ENCODE measurements at regions not wholly inside any gene's neighbourhood (a gene's known extent, or its start where the extent isn't known, plus 50 kb on each side); places are given as distances from the start of the nearest gene placed in this dataset.

DNA sequence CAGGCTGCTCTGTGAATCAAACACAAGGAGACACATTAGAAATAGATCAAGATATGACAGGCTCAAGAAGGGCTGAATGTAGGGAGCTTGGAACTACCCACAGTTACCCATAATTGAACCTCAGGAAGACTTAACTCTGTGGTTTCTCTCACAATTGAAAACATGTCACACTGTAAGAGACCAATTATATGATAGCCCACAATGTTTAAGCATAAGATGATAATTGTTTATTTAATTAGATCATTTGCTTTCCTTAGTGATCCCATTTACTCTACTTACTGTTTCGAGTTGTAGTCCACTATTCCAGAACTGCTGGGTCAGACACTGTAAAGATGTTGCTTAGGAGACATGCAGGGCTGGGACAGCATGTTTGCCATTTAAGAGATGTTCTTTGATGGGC lies 201.3 kb upstream of the RARB start:
- no peak for DNase-seq (ENCODE audit: low spot score in 2 of 2)
- Histone ChIP-seq H3K27ac (no peak overlapping the region), H3K9me3 (no peaks in the 10 kb centered on the region), H3K4me1 (no peaks in the 10 kb centered on the region), H3K27me3 (no peaks in the 10 kb centered on the region), H3K36me3 (no peaks in the 10 kb centered on the region), H3K4me3 (no peak overlapping the region)
- intact Hi-C loops (cut with DNase I): no loop called here
- TF ChIP-seq, protein P1, sequence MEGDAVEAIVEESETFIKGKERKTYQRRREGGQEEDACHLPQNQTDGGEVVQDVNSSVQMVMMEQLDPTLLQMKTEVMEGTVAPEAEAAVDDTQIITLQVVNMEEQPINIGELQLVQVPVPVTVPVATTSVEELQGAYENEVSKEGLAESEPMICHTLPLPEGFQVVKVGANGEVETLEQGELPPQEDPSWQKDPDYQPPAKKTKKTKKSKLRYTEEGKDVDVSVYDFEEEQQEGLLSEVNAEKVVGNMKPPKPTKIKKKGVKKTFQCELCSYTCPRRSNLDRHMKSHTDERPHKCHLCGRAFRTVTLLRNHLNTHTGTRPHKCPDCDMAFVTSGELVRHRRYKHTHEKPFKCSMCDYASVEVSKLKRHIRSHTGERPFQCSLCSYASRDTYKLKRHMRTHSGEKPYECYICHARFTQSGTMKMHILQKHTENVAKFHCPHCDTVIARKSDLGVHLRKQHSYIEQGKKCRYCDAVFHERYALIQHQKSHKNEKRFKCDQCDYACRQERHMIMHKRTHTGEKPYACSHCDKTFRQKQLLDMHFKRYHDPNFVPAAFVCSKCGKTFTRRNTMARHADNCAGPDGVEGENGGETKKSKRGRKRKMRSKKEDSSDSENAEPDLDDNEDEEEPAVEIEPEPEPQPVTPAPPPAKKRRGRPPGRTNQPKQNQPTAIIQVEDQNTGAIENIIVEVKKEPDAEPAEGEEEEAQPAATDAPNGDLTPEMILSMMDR (IDR thresholded peaks at IDR 0.05): no peak

DNA sequence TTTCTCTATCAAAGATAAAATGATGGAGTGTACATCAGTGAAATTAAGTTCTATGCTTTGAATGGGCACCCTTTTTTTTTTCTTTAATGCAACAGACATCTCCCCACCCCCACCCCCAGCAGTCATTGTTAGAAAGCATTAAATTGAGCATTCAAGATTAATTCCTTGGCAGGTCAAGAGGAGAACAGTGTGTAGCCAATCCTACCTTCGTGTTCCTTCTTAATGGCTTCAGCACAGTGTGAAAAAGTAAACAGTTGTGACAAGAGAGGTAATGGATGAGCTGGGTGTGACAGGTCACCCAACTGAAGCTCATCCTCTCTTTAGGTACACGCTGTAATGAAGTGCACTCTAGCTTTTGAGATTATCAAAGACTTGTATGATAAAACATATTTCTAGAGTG lies 198.5 kb upstream of the RARB start:
- H3K9me3 ChIP-seq: no peaks in the 10 kb centered on the region
- TF ChIP-seq, protein P1 (IDR thresholded peaks at IDR 0.05): no peak
- DNase-seq (ENCODE audit: low spot score in 2 of 2): no peak
- H3K27me3 ChIP-seq: no peaks in the 10 kb centered on the region
- H3K36me3 ChIP-seq: no peaks in the 10 kb centered on the region
- intact Hi-C loops (cut with DNase I): no loop called here
- H3K4me1 ChIP-seq: no peaks in the 10 kb centered on the region
- H3K27ac ChIP-seq: no peak overlapping the region
- no peak overlapping the region for H3K4me3 ChIP-seq

DNA sequence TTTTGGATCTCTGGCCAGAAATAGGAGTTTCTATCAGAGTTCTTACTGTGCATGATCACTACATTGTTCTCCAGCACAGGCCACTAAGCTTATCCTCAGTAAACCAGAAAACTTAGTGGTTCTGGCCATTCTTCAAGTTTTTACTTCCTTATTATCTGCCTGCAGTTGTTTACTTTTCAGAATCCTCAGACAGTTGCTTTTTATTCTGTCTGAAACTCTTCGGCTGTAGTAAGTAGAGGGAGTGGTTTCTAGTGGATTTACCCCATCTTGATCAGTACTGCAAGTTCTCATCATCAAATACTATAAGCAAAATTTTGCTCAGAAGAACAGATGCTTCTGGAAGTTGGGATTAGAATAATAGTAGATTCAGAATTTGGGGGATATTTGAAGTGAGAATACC lies 193.0 kb upstream of the RARB start:
- no peaks in the 10 kb centered on the region for H3K9me3 ChIP-seq
- H3K27me3 ChIP-seq: no peaks in the 10 kb centered on the region
- TF ChIP-seq, protein P1 (IDR thresholded peaks at IDR 0.05): no peak
- H3K27ac ChIP-seq: no peak overlapping the region
- no peak overlapping the region for H3K4me3 ChIP-seq
- H3K36me3 ChIP-seq: no peaks in the 10 kb centered on the region
- H3K4me1 ChIP-seq: no peaks in the 10 kb centered on the region
- no peak for DNase-seq (ENCODE audit: low spot score in 2 of 2)
- intact Hi-C loops (cut with DNase I): no loop called here

DNA sequence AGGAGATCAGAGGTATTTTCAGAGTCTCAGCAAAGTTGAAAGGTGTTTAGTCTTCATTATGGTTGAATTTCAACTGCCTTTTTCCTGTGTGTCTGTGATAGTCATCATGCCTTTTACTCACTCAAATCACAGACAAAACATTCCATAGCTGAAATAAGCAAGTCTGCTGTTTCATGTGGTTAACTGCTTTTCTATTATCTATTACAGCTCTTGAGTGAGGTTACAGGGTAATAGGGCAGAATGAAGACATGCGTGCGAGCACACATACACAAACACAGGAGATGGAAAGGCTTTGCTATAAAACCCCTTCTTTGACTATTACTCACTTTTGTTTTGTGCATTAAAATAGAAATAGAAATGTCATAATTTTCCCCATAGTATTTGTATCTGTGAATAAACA lies 192.6 kb upstream of the RARB start:
- no peaks in the 10 kb centered on the region for H3K36me3 ChIP-seq
- H3K9me3 ChIP-seq: no peaks in the 10 kb centered on the region
- H3K4me3 ChIP-seq: no peak overlapping the region
- no peaks in the 10 kb centered on the region for H3K4me1 ChIP-seq
- TF ChIP-seq, protein P1 (IDR thresholded peaks at IDR 0.05): no peak
- intact Hi-C loops (cut with DNase I): no loop called here
- no peaks in the 10 kb centered on the region for H3K27me3 ChIP-seq
- H3K27ac ChIP-seq: no peak overlapping the region
- no peak for DNase-seq (ENCODE audit: low spot score in 2 of 2)

DNA sequence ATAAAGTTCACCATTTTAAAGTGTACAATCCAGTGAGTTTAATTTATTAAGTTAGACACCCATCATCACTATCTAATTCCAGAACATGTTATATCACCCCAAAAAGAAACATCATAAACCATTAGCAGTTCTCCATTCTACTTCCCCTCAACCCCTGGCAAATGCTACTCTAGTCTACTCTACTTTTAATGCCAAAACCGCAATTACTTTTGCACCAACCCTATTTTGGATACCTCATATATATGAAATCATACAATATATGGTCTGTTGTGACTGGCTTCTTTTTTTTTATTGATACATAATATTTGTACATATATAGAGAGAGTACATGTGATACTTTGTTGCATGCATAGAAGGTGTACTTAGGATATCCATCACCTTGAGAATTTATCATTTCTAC lies 190.5 kb upstream of the RARB start:
- intact Hi-C loops (cut with DNase I): no loop called here
- no peak for DNase-seq (ENCODE audit: low spot score in 2 of 2)
- TF ChIP-seq, protein P1 (IDR thresholded peaks at IDR 0.05): no peak
- Histone ChIP-seq H3K36me3 (no peaks in the 10 kb centered on the region), H3K27me3 (no peaks in the 10 kb centered on the region), H3K9me3 (no peaks in the 10 kb centered on the region), H3K4me1 (no peaks in the 10 kb centered on the region), H3K27ac (no peak overlapping the region), H3K4me3 (no peak overlapping the region)

DNA sequence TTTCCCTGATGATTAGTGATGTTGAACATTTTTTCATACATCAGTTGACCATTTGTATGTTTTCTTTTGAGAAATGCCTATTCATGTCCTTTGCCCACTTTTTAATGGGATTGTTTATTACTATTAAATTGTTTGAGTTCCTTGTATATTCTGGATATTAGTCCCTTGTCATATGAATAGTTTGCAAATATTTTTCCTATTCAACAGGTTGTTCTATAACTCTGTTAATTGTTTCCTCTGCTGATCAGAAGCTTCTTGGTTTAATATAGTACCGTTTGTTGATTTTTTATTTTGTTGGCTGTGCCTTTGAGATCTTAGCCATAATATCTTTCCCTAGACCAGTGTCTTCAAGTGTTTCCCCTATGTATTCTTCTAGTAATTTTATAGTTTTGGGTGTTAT lies 189.0 kb upstream of the RARB start:
- Histone ChIP-seq H3K4me3 (no peak overlapping the region), H3K36me3 (no peaks in the 10 kb centered on the region), H3K27me3 (no peaks in the 10 kb centered on the region), H3K4me1 (no peaks in the 10 kb centered on the region), H3K9me3 (no peaks in the 10 kb centered on the region), H3K27ac (no peak overlapping the region)
- no peak for DNase-seq (ENCODE audit: low spot score in 2 of 2)
- intact Hi-C loops (cut with DNase I): no loop called here
- TF ChIP-seq, protein P1 (IDR thresholded peaks at IDR 0.05): no peak

All from ascending aorta (tissue), 2 donors.